ENCODE measurements at regions not wholly inside any gene's neighbourhood (a gene's known extent, or its start where the extent isn't known, plus 50 kb on each side); places are given as distances from the start of the nearest gene placed in this dataset.

DNA sequence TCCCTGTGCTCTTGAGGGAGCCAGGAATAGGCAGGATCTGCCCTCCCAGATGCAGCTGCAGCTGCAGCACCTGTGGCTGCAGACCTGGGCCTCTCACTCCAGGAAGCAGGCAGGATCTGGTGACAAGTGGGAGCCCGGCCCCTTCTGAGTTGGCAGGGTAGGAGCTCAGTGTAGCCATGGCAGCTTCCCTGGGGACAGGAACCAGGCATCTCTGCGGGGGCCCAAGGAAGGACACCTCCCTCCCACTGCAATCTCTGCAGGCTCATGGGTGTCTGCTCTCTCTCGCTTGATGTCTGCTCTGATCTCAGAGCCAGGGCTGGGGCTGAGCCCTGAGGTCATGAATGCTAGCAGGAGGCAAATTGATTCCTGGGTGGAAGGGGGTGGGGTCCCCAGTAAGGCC, 592.5 kb upstream of the CA10 start:
- TF ChIP-seq, protein P1, sequence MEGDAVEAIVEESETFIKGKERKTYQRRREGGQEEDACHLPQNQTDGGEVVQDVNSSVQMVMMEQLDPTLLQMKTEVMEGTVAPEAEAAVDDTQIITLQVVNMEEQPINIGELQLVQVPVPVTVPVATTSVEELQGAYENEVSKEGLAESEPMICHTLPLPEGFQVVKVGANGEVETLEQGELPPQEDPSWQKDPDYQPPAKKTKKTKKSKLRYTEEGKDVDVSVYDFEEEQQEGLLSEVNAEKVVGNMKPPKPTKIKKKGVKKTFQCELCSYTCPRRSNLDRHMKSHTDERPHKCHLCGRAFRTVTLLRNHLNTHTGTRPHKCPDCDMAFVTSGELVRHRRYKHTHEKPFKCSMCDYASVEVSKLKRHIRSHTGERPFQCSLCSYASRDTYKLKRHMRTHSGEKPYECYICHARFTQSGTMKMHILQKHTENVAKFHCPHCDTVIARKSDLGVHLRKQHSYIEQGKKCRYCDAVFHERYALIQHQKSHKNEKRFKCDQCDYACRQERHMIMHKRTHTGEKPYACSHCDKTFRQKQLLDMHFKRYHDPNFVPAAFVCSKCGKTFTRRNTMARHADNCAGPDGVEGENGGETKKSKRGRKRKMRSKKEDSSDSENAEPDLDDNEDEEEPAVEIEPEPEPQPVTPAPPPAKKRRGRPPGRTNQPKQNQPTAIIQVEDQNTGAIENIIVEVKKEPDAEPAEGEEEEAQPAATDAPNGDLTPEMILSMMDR (IDR thresholded peaks at IDR 0.05; ENCODE audit: low read depth, low read length), result no peak
- no peak for TF ChIP-seq EZH2phosphoT487 (IDR thresholded peaks at IDR 0.05; ENCODE audit: low read depth)
